Mesodermal cell (in vitro differentiated cells): ENCODE measurements at regions not wholly inside any gene's neighbourhood (a gene's known extent, or its start where the extent isn't known, plus 50 kb on each side); places are given as distances from the start of the nearest gene placed in this dataset.

Experiments used
- H3K27ac ChIP-seq: 2 replicates; pipeline ENCODE4 v1.7.0; 2013; ENCODE audit warnings: mild to moderate bottlenecking, low read depth, low read length, moderate library complexity; ENCODE audit not compliant: severe bottlenecking
- H3K36me3 ChIP-seq: 2 replicates; pipeline ENCODE4 v1.7.1; 2013; ENCODE audit warnings: mild to moderate bottlenecking, low read length, moderate library complexity; ENCODE audit not compliant: control insufficient read depth, insufficient read depth
- H3K4me1 ChIP-seq: one replicate; pipeline ENCODE4 v1.7.1; 2013; ENCODE audit warnings: mild to moderate bottlenecking, low read length; ENCODE audit not compliant: insufficient read depth, control insufficient read depth, poor library complexity, severe bottlenecking
- H3K4me3 ChIP-seq: 2 replicates; pipeline ENCODE4 v1.7.0; 2013; ENCODE audit warnings: low read length, control low read depth, mild to moderate bottlenecking; ENCODE audit not compliant: insufficient read depth, poor library complexity, severe bottlenecking; ENCODE audit errors: extremely low read depth
- H3K9me3 ChIP-seq: 2 replicates; pipeline ENCODE4 v1.7.1; 2013; ENCODE audit warnings: mild to moderate bottlenecking, low read length, moderate library complexity; ENCODE audit not compliant: control insufficient read depth
- WGBS, 2 experiments: methylation state at CpG; one replicate each; pipeline ENCODE4 v1.1.5; 2013; ENCODE audit warnings: missing lambda C conversion rate in 2 of 2; ENCODE audit not compliant: insufficient coverage in 2 of 2; 5-methylcytosine and 5-hydroxymethylcytosine counted together

GRCh38 chrX:115946059-115946458 is 224.5 kb upstream of the AGTR2 start:
- no peaks in the 10 kb centered on the region for H3K9me3 ChIP-seq
- no peaks in the 10 kb centered on the region for H3K36me3 ChIP-seq
- H3K27ac ChIP-seq = no peak overlapping the region
- WGBS, 2 experiments = 98 to 100% methylated on average over 1 to 8 of the region's 16 CpGs
- no peak overlapping the region for H3K4me3 ChIP-seq
- no peaks in the 10 kb centered on the region for H3K4me1 ChIP-seq

DNA sequence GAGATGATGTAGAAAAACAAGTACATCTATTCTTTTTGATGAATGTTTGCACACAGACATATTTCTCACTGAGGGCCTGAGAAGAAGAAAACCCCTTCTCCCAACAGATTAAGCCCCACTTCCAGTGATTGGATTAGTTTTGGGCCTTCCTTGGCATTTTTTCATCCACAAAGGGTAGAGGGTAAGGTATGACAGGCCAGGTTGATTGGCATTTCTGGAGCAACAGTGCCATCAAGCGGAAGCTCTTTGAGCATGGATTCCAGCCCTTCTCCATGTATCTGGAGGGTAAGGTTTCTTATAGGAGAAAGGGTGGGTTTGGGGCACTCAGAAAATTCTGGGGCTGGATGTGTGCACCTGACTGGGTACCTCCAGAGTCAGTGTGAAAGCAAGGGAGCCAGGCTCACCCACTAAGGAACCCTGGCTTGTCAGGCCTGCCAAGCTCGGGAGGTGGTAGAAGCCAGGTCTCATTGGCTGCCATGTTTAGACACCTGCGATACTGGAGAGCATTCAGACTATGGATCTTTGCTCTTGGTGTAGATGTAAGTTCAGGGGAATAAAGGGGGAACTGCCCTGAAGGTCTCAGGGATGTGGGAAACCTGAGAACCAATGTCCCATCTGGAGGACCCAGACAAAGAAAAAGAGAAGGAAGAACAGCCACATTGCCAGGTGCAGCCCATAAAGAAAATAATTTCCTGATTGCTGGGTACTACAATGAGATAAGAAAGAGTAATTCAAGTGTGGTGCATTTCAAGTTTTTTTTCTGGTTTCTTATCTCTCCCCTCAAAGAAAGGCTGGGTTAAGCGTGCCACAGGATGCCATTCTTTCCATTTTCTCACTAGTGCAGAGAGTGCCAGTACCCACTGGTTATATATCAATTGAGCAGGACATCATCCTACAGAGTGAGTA is 222.3 kb upstream of the AGTR2 start:
- 84 to 90% methylated on average over 2 of the region's 4 CpGs for WGBS, 2 experiments
- Histone ChIP-seq H3K4me3 (no peak overlapping the region), H3K27ac (no peak overlapping the region), H3K4me1 (no peaks in the 10 kb centered on the region), H3K9me3 (no peaks in the 10 kb centered on the region), H3K36me3 (no peaks in the 10 kb centered on the region)

DNA sequence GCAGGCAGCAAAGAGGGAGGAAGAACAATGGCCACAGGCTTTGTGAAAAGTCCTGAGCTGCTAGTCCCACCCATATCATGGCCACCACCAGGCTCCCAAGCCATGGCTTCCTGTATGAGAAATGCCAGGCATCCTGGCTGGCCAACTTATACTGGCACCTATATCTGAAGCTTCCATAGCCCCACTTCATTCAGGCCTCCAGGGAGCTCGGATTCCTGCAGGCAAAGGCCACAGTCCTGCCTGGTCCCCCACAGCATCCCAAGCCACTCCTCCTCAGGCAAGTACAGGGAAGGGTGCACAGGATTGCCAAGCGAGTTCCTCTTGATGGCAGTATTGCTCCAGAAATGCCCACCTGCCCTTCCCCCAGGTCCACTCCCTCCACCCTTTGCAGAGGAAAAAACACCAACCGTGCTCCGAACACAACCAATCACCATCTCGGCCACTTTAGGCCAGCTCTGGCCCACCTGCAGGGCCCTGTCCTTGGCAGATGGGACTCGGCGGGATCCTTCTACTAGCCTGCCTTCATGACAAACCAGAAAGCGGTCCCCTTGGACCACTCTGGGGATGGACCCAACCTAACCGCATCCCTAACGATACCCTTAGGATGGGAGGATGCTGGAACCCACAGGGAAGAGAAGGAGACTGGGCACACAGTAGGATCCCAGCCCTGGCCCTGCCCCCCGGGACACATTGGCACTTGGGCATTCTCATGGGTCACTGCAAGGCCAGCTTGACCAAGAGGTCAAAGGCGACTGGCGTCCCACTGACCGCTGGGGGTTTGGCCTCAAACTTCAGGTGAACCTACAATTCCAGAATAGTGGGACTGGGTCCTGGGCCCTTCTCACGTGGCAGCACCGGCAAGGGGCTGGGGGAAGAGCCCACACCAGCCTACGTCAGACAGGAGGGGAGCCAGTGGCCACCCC is 220.4 kb upstream of the AGTR2 start:
- H3K9me3 ChIP-seq = no peaks in the 10 kb centered on the region
- no peak overlapping the region for H3K4me3 ChIP-seq
- WGBS, 2 experiments = 88 to 96% methylated on average over 5 of the region's 17 CpGs
- H3K36me3 ChIP-seq = no peaks in the 10 kb centered on the region
- no peaks in the 10 kb centered on the region for H3K4me1 ChIP-seq
- no peak overlapping the region for H3K27ac ChIP-seq

DNA sequence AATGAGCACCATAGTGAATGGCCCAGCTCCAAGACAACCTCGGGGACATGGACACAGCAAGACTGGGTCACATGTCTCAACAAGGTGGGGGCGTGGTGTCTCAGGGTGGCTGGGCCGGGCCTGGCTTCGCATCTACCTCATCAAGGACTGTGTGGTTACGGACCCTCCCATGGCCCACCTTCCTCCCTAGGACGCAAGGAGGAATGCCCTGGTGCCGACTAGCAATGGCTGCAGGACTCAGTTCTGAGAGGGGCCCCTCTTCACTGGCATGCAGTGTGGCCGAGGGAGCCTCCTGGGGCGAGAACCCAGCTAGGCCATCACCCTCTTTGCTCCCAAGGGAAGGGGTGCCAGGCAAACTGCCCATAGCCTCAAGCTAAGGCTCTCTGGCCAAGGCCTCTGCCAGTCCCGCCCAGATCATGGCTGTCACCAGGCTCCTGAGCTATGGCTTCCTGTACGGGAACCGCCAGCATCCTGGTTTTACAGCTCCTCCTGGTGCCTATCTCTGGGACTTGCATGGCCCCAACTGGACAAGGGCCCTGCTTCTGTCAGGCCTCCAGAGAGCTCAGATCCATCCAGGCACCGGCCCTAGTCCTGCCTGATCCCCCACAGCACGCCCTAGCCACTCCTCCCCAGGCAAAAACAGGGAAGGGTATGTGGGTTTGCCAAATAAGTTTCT is 218.0 kb upstream of the AGTR2 start:
- no peak overlapping the region for H3K4me3 ChIP-seq
- WGBS, 2 experiments = 100% methylated on average over 5 of the region's 14 CpGs; no CpG with 5 or more reads in 1 of the 2 experiments
- no peaks in the 10 kb centered on the region for H3K9me3 ChIP-seq
- H3K4me1 ChIP-seq = no peaks in the 10 kb centered on the region
- H3K27ac ChIP-seq = no peak overlapping the region
- H3K36me3 ChIP-seq = no peaks in the 10 kb centered on the region

DNA sequence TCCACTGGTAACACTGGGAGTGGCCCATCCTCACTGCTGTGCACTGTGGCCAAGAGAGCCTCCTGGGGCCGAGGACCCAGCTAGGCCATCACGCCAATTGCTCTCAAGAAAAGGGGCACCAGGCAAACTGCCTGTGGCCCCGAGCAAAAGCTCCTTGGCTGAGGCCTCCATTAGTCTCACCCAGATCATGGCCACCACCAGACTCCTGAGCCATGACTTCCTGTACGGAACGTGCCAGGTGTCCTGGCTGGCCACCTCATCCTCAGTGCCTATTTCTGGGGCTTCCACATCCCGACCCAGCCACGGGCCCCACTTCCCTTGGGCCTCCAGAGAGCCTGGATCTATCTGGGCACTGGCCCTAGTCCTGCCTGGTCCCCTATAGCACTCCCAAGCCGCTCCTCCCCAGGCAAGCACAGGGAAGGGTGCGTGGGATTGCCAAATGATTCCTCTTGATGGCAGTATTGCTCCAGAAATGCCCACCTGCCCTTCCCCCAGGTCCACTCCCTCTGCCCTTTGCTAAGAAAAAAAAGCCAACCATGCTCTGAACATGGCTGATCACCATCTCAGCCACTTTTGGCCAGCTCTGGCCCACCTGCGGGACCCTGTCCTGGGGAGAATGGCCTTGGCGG is 212.6 kb upstream of the AGTR2 start:
- Histone ChIP-seq H3K27ac (no peak overlapping the region), H3K4me3 (no peak overlapping the region), H3K9me3 (no peaks in the 10 kb centered on the region), H3K4me1 (no peaks in the 10 kb centered on the region), H3K36me3 (no peaks in the 10 kb centered on the region)
- WGBS, 2 experiments = 87 to 91% methylated on average over 5 to 6 of the region's 11 CpGs

- H3K9me3 ChIP-seq = no peaks in the 10 kb centered on the region
- no peaks in the 10 kb centered on the region for H3K36me3 ChIP-seq
- 100% methylated on average over 2 of the region's 3 CpGs; no CpG with 5 or more reads in 1 of the 2 experiments for WGBS, 2 experiments
- no peak overlapping the region for H3K27ac ChIP-seq
- H3K4me1 ChIP-seq = no peaks in the 10 kb centered on the region
- no peak overlapping the region for H3K4me3 ChIP-seq
Measured at GRCh38 chrX:115958687-115959359, 211.7 kb upstream of the AGTR2 start.

- WGBS, 2 experiments = 82% methylated on average over 2 of the region's 4 CpGs; no CpG with 5 or more reads in 1 of the 2 experiments
- Histone ChIP-seq H3K4me3 (no peak overlapping the region), H3K27ac (no peak overlapping the region), H3K36me3 (no peaks in the 10 kb centered on the region), H3K9me3 (no peaks in the 10 kb centered on the region), H3K4me1 (no peaks in the 10 kb centered on the region)
Measured at GRCh38 chrX:115960440-115961084, 210.0 kb upstream of the AGTR2 start.

DNA sequence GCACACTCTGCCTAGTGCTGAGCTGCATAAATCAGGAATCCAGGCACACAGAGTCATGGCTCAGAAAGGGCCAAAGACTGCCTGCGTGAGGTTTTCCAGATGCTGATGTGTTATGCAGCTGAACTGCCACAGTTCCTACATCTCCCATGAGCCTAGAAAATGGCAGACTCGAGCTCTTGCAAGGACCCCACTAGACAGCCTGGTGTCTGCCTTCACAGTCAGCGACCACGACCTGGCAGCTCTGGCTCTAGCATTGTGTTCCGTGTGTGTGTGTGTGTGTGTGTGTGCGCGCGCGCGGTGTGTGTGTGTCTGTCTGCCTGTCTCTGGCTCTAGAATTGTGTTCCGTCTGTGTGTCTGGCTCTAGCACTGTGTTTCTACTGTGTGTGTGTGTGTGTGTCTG is 203.6 kb upstream of the AGTR2 start:
- H3K4me3 ChIP-seq = no peak overlapping the region

DNA sequence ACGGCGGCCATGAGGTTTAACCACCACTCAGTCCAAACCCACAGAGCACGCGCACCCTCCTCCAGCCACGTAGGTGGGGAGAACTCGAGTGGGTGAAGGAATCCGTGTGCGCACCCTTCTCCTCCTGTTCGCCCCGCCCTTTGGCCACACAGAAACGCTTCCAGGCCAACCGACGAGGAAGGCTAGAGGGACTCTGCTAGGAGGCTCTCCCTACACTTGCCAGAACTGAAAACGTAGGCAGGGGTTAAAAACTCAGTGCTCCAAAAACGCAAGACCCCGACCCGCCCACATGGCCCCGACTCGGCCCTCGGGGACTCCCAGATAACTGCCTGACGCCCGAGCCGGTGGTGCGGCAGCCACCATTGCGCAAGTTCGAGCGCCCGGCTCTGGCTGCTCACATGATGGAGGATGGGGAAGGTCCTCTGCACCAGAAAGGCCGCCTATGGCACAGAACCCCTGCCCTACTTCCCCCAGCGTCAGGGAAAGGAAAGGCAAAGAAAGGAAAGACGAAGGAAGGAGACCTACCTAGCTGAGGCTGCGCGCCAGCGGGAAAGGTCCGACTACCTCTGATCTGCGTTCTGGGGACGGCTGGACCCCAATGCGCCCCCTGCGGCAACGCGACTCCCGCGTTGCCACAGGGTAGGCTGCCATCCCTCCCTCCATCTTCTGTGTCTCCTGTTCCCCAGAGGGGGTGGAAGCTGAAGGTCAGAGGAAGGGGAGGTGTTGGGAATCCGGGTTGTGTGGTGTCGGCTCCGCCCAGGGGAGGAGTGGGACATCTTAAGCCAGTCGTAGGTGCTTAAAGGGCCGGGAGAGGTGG is 201.9 kb upstream of the AGTR2 start:
- Histone ChIP-seq H3K27ac (peak overlapping the region; percentile 53), H3K4me3 (peak overlapping the region; percentile 52), H3K4me1 (peaks cover 7% of the 10 kb centered on the region), H3K9me3 (no peaks in the 10 kb centered on the region), H3K36me3 (no peaks in the 10 kb centered on the region)
- WGBS, 2 experiments = 0% methylated on average over 11 to 17 of the region's 48 CpGs

More for the DNA sequence above, 203.6 kb upstream of the AGTR2 start:
- WGBS, 2 experiments = 100% methylated on average over 1 to 2 of the region's 11 CpGs
- Histone ChIP-seq H3K4me1 (no peaks in the 10 kb centered on the region), H3K27ac (no peak overlapping the region), H3K9me3 (no peaks in the 10 kb centered on the region), H3K36me3 (no peaks in the 10 kb centered on the region)
